SK-N-MC (cell line): ENCODE measurements at regions not wholly inside any gene's neighbourhood (a gene's known extent, or its start where the extent isn't known, plus 50 kb on each side); places are given as distances from the start of the nearest gene placed in this dataset.

ENCODE experiments used
- DNase-seq: peaks from one replicate; pipeline ENCODE4 v3.0.0-alpha.2; 2011; ENCODE audit warnings: low read depth, low spot score
- H3K27ac ChIP-seq: fragments of 200-600 bp; sonication (generic); 2 replicates; pipeline ENCODE4 v1.5.1; 2016; ENCODE audit warnings: mixed run types
- H3K36me3 ChIP-seq: fragments of 200-600 bp; sonication (generic); 2 replicates; pipeline ENCODE4 v1.6.1; 2017; ENCODE audit warnings: antibody characterized with exemption, low read length, mixed read lengths; ENCODE audit not compliant: insufficient read depth
- H3K4me3 ChIP-seq: fragments of 200-600 bp; sonication (generic); 2 replicates; pipeline ENCODE4 v1.5.1; 2016
- H3K9ac ChIP-seq: fragments of 200-600 bp; sonication (generic); 2 replicates; pipeline ENCODE4 v1.8.0; 2017; ENCODE audit warnings: mixed run types, mixed read lengths; ENCODE audit not compliant: insufficient read length
- H3K9me3 ChIP-seq: fragments of 200-600 bp; sonication (generic); 2 replicates; pipeline ENCODE4 v1.6.1; 2017; ENCODE audit warnings: low read depth, mild to moderate bottlenecking, antibody characterized with exemption, low read length, moderate library complexity, mixed read lengths
- EZH2 ChIP-seq: fragments of 200-600 bp; sonication (generic); IDR thresholded peaks from one replicate; pipeline ENCODE4 v1.6.1; 2017; ENCODE audit warnings: antibody characterized with exemption
- FOXP2 ChIP-seq: optimal IDR thresholded peaks from 2 replicates; pipeline ENCODE3; 2011; ENCODE audit warnings: mild to moderate bottlenecking, moderate library complexity; ENCODE audit not compliant: insufficient read depth; ENCODE audit errors: extremely low read length, control extremely low read depth
- POLR2AphosphoS5 ChIP-seq: IDR thresholded peaks from 2 replicates; pipeline ENCODE4 v1.6.1; 2012; ENCODE audit warnings: mild to moderate bottlenecking, low read depth, low read length, borderline replicate concordance

DNA sequence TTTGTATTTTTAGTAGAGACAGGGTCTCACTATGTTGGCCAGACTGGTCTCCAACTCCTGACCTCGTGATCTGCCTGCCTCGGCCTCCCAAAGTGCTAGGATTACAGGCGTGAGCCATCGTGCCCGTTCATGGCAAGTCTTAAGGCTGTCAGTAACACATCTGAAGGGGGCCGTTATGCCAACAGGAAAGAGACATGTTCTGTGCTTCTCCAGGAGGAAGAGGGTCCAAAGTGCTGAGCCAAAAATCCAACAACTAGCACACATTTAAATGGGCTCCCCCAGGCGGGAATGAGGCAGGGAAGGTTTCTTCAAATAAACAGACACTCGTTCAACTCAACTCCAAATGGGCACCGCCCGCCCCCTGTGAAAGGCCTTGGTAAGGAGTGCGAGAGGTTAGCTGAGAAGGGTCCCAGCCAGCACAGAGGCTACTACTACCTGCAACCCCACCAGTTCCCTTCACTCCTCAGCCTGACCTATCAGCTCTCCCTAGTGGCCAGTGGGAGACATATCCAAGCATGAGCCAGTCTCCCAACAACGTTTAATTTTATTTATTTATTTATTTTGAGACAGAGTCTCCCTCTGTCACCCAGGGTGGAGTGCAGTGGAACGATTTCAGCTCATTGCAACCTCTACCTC, 84.1 kb upstream of the DMRT1 start:
- Histone ChIP-seq H3K4me3 (no peak overlapping the region), H3K9me3 (no peaks in the 10 kb centered on the region), H3K36me3 (no peaks in the 10 kb centered on the region), H3K9ac (no peak overlapping the region), H3K27ac (no peak overlapping the region)
- TF ChIP-seq EZH2 (no peak), FOXP2 (no peak), POLR2AphosphoS5 (no peak)
- no peak for DNase-seq

DNA sequence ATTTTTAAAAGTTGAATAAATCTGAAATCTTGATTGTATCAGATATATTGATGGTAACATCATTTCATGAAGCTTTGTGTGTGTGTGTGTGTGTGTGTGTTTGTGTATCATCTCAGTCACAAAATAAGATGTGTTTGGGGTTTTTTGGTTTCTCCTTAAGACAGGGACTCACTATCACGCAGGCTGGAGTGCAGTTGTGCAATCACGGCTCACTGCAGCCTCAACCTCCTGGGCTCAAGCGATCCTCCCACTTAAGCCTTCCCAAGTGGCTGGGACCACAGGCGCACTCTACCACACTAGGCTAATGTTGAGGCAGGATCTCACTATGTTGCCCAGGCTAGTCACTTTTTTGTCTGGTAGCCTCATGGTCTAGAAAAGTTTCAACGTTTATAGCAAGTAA, 83.4 kb upstream of the DMRT1 start:
- no peak for DNase-seq
- no peak for TF ChIP-seq FOXP2
- TF ChIP-seq EZH2 = no peak
- H3K27ac ChIP-seq = no peak overlapping the region
- H3K9me3 ChIP-seq = no peaks in the 10 kb centered on the region
- H3K4me3 ChIP-seq = no peak overlapping the region
- no peak overlapping the region for H3K9ac ChIP-seq
- no peaks in the 10 kb centered on the region for H3K36me3 ChIP-seq

DNA sequence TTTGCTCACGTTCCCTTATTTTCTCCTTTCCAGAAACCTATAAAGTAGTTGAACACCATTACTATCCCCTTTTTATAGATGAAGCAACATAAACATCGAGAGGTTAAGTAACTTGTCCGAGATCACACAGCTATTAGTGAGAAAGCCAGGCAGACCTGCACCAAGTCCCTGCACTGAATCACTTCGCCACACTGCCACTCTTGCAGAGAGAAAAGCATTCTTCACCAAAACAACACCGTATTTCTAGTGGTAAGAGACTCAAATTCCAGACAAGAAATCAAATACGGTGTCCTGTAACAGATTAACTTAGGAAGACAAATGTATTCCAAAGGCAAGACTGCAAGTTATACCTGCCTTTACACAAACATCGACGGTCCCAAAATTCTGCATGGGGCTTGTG, 82.0 kb upstream of the DMRT1 start:
- DNase-seq = no peak
- H3K27ac ChIP-seq = no peak overlapping the region
- no peak for TF ChIP-seq POLR2AphosphoS5
- no peak for TF ChIP-seq EZH2
- TF ChIP-seq FOXP2 = no peak
- H3K4me3 ChIP-seq = no peak overlapping the region
- no peaks in the 10 kb centered on the region for H3K36me3 ChIP-seq
- no peaks in the 10 kb centered on the region for H3K9me3 ChIP-seq
- no peak overlapping the region for H3K9ac ChIP-seq

DNA sequence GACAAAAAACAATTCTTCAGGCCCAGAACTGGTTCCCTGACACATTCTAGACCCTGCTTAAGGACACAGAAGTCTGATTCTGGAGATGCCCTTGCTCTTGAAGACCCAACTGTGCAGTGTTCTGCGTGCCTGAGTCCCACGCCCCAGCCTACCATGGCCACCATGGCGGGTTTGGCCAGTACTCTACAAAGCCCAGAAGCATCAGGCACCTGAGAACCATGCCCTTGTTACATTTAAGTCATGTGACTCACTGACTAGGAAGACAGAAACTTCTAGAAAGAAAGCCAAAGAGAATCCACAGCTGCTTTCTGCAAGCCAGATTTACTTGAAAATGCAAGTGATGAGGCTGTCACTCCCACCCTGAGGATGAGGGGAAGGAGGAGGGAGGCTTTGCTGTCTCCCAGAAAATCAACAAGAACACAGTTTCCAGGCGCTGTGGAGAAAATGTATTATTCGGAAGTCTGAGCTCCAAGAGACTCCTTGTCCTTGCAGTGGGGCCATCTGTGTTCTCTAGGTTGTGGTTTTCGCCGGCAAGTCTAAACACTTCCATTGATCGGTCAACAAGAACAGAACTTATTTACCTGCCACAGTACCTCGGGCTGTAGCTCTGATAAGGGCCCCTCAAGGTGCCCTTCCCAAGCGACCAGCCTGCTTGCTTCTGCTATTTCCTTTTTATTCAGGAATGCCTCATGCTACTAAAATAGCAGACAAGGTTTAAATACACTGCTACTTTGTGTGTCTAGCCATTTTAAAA, 81.3 kb upstream of the DMRT1 start:
- H3K4me3 ChIP-seq = no peak overlapping the region
- no peaks in the 10 kb centered on the region for H3K36me3 ChIP-seq
- no peak overlapping the region for H3K27ac ChIP-seq
- no peaks in the 10 kb centered on the region for H3K9me3 ChIP-seq
- no peak for DNase-seq
- no peak for TF ChIP-seq EZH2
- no peak for TF ChIP-seq POLR2AphosphoS5
- TF ChIP-seq FOXP2 = no peak
- no peak overlapping the region for H3K9ac ChIP-seq

DNA sequence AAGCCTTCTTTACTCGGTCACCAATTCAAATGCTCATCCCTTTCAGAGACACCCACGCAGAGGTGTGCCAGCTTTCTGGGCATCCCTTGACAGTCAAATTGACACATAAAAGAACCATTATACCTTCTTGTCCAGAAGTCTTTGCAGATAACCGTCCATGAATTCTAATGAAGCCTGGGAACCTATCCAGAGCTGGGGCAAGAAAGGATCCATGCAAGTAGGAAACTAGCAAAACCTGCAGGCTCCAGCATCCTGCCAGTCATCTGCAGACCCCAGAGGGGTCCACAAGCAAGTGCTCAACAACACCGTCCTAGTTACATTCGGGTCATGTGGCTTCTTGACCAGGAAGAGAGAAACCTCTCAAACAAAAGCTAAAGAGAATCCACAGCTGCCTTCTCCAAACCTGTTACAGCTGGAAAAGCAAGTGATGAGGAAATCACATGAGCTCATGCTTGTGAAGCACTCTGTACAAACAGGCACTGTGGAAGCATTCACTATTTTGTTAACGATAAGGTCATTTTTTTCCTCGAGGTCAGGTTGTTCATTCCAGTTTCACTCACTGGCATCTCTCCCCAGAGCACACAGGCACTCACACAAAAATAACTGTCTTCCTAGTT, 80.2 kb upstream of the DMRT1 start:
- Histone ChIP-seq H3K36me3 (no peaks in the 10 kb centered on the region), H3K4me3 (no peak overlapping the region), H3K27ac (no peak overlapping the region), H3K9ac (no peak overlapping the region), H3K9me3 (no peaks in the 10 kb centered on the region)
- DNase-seq = no peak
- no peak for TF ChIP-seq EZH2
- no peak for TF ChIP-seq FOXP2
- TF ChIP-seq POLR2AphosphoS5 = no peak

DNA sequence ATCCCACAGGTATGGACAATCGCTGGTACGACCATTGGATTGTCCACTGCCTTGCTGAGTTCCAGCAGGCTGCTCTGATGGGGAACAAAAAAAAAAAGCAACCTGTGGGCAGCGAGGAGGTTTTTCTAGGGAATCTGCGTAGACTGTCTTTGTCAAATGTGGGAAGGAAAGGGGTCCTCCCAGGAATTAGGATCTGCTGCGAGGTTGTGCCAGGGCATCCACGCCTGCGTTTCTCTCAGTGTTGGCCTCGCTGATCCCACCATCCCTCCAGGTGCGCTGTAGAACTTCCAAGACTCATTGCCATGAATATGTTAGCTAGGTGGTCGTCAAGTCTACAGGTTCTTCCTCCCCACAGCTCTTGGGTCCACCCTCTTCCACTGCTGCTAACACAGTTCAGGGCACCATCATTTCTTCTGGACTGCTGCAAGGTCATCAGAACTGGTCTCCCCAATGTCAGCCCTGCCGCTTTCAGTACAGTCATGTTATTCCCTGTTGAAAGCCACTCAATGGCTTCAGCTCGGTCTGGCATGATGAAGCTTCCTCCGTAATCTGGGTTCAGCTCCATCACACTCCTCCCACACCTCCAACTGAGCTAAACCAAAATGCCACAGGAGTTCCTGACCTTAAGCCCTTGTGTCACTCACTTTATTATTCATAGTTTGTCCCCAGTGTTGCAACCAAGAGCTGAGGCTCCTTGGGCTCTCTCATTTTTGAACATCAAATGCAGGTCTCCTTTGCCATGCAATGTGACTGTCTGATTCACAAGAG, 79.5 kb upstream of the DMRT1 start:
- no peaks in the 10 kb centered on the region for H3K9me3 ChIP-seq
- no peak overlapping the region for H3K27ac ChIP-seq
- H3K36me3 ChIP-seq = no peaks in the 10 kb centered on the region
- H3K9ac ChIP-seq = no peak overlapping the region
- no peak overlapping the region for H3K4me3 ChIP-seq
- DNase-seq = no peak
- TF ChIP-seq FOXP2 (no peak), EZH2 (no peak), POLR2AphosphoS5 (no peak)

DNA sequence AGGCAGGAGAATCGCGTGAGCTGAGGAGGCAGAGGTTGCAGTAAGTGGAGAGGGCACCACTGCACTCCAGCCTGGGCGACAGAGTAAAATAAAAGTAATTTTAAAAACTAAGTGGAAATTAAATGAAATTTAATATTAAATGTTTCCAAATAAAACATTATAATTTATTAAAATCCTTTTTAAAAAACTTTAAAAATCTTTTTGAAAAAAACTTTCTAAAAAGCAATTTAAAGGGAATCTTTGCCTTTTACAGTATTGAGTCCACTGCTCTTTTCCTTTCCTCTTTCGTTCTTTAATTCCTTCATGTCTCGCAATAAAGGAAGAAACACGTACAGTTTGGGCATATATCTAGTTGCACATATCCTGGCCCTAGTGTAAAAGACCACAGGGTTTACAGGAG, 77.8 kb upstream of the DMRT1 start:
- Histone ChIP-seq H3K9ac (no peak overlapping the region), H3K36me3 (no peaks in the 10 kb centered on the region), H3K9me3 (no peaks in the 10 kb centered on the region), H3K27ac (no peak overlapping the region), H3K4me3 (no peak overlapping the region)
- no peak for TF ChIP-seq FOXP2
- TF ChIP-seq POLR2AphosphoS5 = no peak
- TF ChIP-seq EZH2 = no peak
- no peak for DNase-seq

DNA sequence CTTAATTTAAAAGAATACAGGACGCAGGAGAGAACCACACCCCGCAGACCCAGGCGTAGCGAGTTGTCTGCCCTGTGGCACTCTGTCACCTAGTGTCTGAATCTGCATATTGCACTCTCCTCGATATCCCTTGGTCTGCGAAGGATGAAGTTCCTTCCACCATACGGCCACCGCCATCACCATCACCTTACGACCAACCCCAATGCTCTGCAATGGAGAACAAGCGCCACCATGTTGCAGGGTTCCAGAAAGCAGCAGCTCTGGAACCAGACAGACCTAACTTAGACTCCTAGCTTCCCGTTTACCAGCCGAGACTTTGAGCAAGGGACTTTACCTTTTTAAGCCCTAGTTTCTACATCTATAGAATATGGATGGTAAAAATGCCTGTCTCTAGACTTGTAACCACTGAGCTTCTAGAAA, 77.4 kb upstream of the DMRT1 start:
- H3K36me3 ChIP-seq = no peaks in the 10 kb centered on the region

More for the DNA sequence above, 77.4 kb upstream of the DMRT1 start:
- TF ChIP-seq FOXP2 = no peak
- no peak for TF ChIP-seq EZH2
- TF ChIP-seq POLR2AphosphoS5 = no peak
- Histone ChIP-seq H3K4me3 (no peak overlapping the region), H3K27ac (no peak overlapping the region), H3K9ac (no peak overlapping the region), H3K9me3 (no peaks in the 10 kb centered on the region)
- DNase-seq = peak; percentile 12
